ENCODE measurements at regions not wholly inside any gene's neighbourhood (a gene's known extent, or its start where the extent isn't known, plus 50 kb on each side); places are given as distances from the start of the nearest gene placed in this dataset.

GRCh38 chr13:95477187-95477586 is 75.3 kb upstream of the CLDN10 start:
- POLR2A ChIA-PET: no interaction called here
- Histone ChIP-seq H3K4me1 (peaks cover 6% of the 10 kb centered on the region), H3K9me3 (no peaks in the 10 kb centered on the region), H3K4me2 (no peak overlapping the region), H3K4me3 (no peak overlapping the region), H3K27ac (no peak overlapping the region)
- WGBS (ENCODE audit: missing lambda C conversion rate): 73% methylated on average over 6 of the region's 6 CpGs
- DNase-seq (ENCODE audit: low read depth in 1 of 2, low spot score in 1 of 2) (no peak), ATAC-seq (no peak), FAIRE-seq (no peak)
- TF ChIP-seq MYC (IDR thresholded peaks at IDR 0.05; ENCODE audit: borderline replicate concordance, low read length): no peak
- CTCF ChIA-PET: interaction anchor here (0.7 to 5.7 kb wide), 5 partner anchors 72 to 857 kb away, joined by 3 to 31 read pairs (median 6); no protein-coding TSS in a partner anchor

GRCh38 chr13:95479731-95480130 is 72.8 kb upstream of the CLDN10 start:
- ChIA-PET CTCF (interaction anchor here (1.1 to 5.7 kb wide), 8 partner anchors 75 to 860 kb away, joined by 3 to 31 read pairs (median 5); no protein-coding TSS in a partner anchor), POLR2A (no interaction called here)
- TF ChIP-seq TFCP2L1 (CRISPR knock-in tag; IDR thresholded peaks at IDR 0.05) (no peak), MAFK (IDR thresholded peaks at IDR 0.05; ENCODE audit: partially characterized antibody) (no peak), ZFP36 (IDR thresholded peaks at IDR 0.05; ENCODE audit: borderline replicate concordance, partially characterized antibody) (no peak), USF2 (IDR thresholded peaks at IDR 0.05) (no peak), HMGXB4 (CRISPR knock-in tag; IDR thresholded peaks at IDR 0.05; ENCODE audit: borderline replicate concordance) (no peak), FOSB (CRISPR knock-in tag; IDR thresholded peaks at IDR 0.05) (no peak), PBX3 (IDR thresholded peaks at IDR 0.05) (no peak), REST (IDR thresholded peaks at IDR 0.05) (no peak), RARB (CRISPR knock-in tag; IDR thresholded peaks at IDR 0.05) (no peak), MYC (IDR thresholded peaks at IDR 0.05; ENCODE audit: borderline replicate concordance, low read length) (no peak), HES2 (IDR thresholded peaks at IDR 0.05) (no peak), POLR2AphosphoS2 (conservative IDR thresholded peaks at IDR 0.05; ENCODE audit: low read length) (no peak)
- Histone ChIP-seq H3K9me3 (no peaks in the 10 kb centered on the region), H3K27ac (no peak overlapping the region), H3K4me2 (no peak overlapping the region), H3K4me1 (peaks cover 6% of the 10 kb centered on the region), H3K4me3 (no peak overlapping the region)
- DNase-seq (ENCODE audit: low read depth in 1 of 2, low spot score in 1 of 2) (no peak), ATAC-seq (no peak), FAIRE-seq (no peak)
- WGBS (ENCODE audit: missing lambda C conversion rate): 90% methylated on average over 2 of the region's 2 CpGs

- POLR2A ChIA-PET: no interaction called here
- ATAC-seq: no peak
- DNase-seq (ENCODE audit: low read depth in 1 of 2, low spot score in 1 of 2): no peak
- FAIRE-seq: no peak
- CTCF ChIA-PET: interaction anchor here (1.1 to 5.7 kb wide), 9 partner anchors 13 to 860 kb away, joined by 3 to 31 read pairs (median 5); no protein-coding TSS in a partner anchor
- no peaks in the 10 kb centered on the region for H3K9me3 ChIP-seq
- peaks cover 6% of the 10 kb centered on the region for H3K4me1 ChIP-seq
- no peak overlapping the region for H3K4me3 ChIP-seq
- WGBS (ENCODE audit: missing lambda C conversion rate): 92% methylated on average over 4 of the region's 7 CpGs
- H3K4me2 ChIP-seq: no peak overlapping the region
- H3K27ac ChIP-seq: no peak overlapping the region
- TF ChIP-seq BCL3 (IDR thresholded peaks at IDR 0.05): no peak
- no peak for TF ChIP-seq FOSL2 (IDR thresholded peaks at IDR 0.05)
- TF ChIP-seq FOSL2 (CRISPR knock-in tag; IDR thresholded peaks at IDR 0.05): no peak
- no peak for TF ChIP-seq HOXA7 (CRISPR knock-in tag; IDR thresholded peaks at IDR 0.05)
- no peak for TF ChIP-seq ZFP36 (IDR thresholded peaks at IDR 0.05; ENCODE audit: borderline replicate concordance, partially characterized antibody)
- no peak for TF ChIP-seq JUNB (IDR thresholded peaks at IDR 0.05)
- TF ChIP-seq POLR2A (IDR thresholded peaks at IDR 0.05; ENCODE audit: low read length): no peak
- no peak for TF ChIP-seq HOXB5 (CRISPR knock-in tag; IDR thresholded peaks at IDR 0.05)
- TF ChIP-seq CTCF (IDR thresholded peaks at IDR 0.05): no peak
- TF ChIP-seq EP300 (IDR thresholded peaks at IDR 0.05): no peak
- TF ChIP-seq HES2 (IDR thresholded peaks at IDR 0.05): no peak
- TF ChIP-seq SREBF2 (IDR thresholded peaks at IDR 0.05): no peak
- TF ChIP-seq ZNF302 (CRISPR knock-in tag; IDR thresholded peaks at IDR 0.05): no peak
These were observed 72.4 kb upstream of the CLDN10 start for GRCh38 chr13:95480131-95480545.

All from A549 (cell line).